Gastroesophageal sphincter (tissue), 4 donors: ENCODE measurements at regions not wholly inside any gene's neighbourhood (a gene's known extent, or its start where the extent isn't known, plus 50 kb on each side); places are given as distances from the start of the nearest gene placed in this dataset.

ENCODE experiments used
- ATAC-seq: fragments of 150-250 bp; one replicate; pipeline ENCODE4 v1.9.1; 2016; ENCODE audit warnings: mild to moderate bottlenecking, moderate library complexity
- H3K27ac ChIP-seq, 4 donors: fragments of 200-600 bp; sonication (generic) in 3 of 4; 1 replicate in 3 of 4; 2 replicates in 1 of 4; pipeline ENCODE4 v1.5.1; 2016 to 2019
- H3K27me3 ChIP-seq: fragments of 200-600 bp; sonication (generic); one replicate; pipeline ENCODE4 v1.5.1; 2019
- H3K36me3 ChIP-seq, 2 donors: fragments of 200-600 bp; sonication (generic); one replicate each; pipeline ENCODE4 v1.5.1; 2019; ENCODE audit warnings: control low read depth in 1 of 2
- H3K4me1 ChIP-seq, 3 donors: fragments of 200-600 bp; sonication (generic); 1 replicate in 2 of 3; 2 replicates in 1 of 3; pipeline ENCODE4 v1.5.1; 2016 to 2019; ENCODE audit warnings: control low read depth in 2 of 3
- H3K4me3 ChIP-seq, 2 donors: fragments of 200-600 bp; sonication (generic); one replicate each; pipeline ENCODE4 v1.5.1; 2019; ENCODE audit warnings: mild to moderate bottlenecking in 1 of 2, moderate library complexity in 1 of 2
- H3K9me3 ChIP-seq, 3 donors: fragments of 200-600 bp; sonication (generic); one replicate each; pipeline ENCODE4 v1.5.1; 2017 to 2019; ENCODE audit warnings: control low read depth in 2 of 3
- CTCF ChIP-seq, 4 experiments: fragments of 200-600 bp in 2 of 4; fragments of 450-650 bp in 2 of 4; sonication (generic) in 1 of 4; IDR thresholded peaks; one replicate each; pipeline ENCODE4 v1.5.1; 2017 to 2019; ENCODE audit warnings: antibody characterized with exemption in 4 of 4, mild to moderate bottlenecking in 2 of 4, moderate library complexity in 2 of 4
- EP300 ChIP-seq: sonication (generic); formaldehyde crosslinking; IDR thresholded peaks from one replicate; pipeline ENCODE4 v1.6.1; 2017; ENCODE audit warnings: antibody characterized with exemption, mild to moderate bottlenecking
- POLR2A ChIP-seq, 2 donors: fragments of 450-650 bp; IDR thresholded peaks; one replicate each; pipeline ENCODE4 v1.6.1; 2017; ENCODE audit warnings: antibody characterized with exemption in 2 of 2, mild to moderate bottlenecking in 2 of 2, moderate library complexity in 1 of 2
- POLR2AphosphoS5 ChIP-seq: sonication (generic); formaldehyde crosslinking; IDR thresholded peaks from one replicate; pipeline ENCODE4 v1.6.1; 2017; ENCODE audit warnings: antibody characterized with exemption
- WGBS, 2 donors: methylation state at CpG; one replicate each; pipeline ENCODE4 v1.1.5; 2018; ENCODE audit warnings: low coverage in 1 of 2; 5-methylcytosine and 5-hydroxymethylcytosine counted together

GRCh38 chr21:32954353-32954752 is 71.4 kb upstream of the OLIG2 start:
- H3K4me3 ChIP-seq, result no peak overlapping the region
- ATAC-seq, result no peak
- TF ChIP-seq POLR2A (IDR thresholded peaks at IDR 0.05) (no peak), POLR2AphosphoS5 (no peak), EP300 (no peak), CTCF (IDR thresholded peaks at IDR 0.05) (no peak)
- peaks cover 86% of the 10 kb centered on the region for H3K27me3 ChIP-seq
- H3K4me1 ChIP-seq, result no peaks in the 10 kb centered on the region
- H3K36me3 ChIP-seq, result no peaks in the 10 kb centered on the region
- no peaks in the 10 kb centered on the region for H3K9me3 ChIP-seq
- WGBS, 2 donors, result 47 to 52% methylated on average over 7 of the region's 7 CpGs
- no peak overlapping the region for H3K27ac ChIP-seq

DNA sequence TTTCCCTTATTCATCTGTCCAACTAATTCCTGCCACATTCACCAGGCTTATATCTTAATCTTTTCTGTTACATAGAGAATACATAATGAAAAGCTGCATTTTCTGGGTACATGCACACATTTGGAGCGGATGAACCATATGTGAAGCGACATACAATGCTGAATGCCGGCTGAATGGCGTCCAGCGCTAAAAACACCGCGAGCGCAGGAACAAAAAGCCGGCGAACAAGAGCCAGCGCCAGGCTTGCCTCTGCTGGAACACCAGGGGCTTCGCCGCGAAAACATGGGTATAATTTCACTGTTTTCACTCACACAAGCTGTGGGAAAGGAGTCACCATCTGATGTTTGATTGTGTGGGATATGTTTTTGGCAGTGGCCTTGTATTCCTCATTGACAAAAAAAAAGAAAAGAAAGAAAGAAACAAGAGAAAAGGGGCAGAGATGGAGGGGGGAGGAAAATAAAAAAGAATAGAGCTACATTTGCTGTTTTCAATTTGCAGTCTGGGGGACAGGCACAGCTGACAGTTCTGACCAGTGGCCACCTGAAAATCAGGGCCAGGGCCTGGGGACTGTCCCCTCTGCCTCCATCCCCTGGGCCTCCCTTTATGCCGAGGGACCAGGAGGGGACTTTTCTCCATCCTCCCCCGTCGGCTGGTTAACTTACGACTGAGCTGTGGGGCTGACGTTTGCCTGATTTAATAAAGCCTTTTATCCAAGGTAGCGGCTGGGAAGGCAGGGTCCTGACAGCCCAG is 70.2 kb upstream of the OLIG2 start:
- H3K27ac ChIP-seq, result no peak overlapping the region
- H3K27me3 ChIP-seq, result peaks cover 93% of the 10 kb centered on the region
- ATAC-seq, result no peak
- H3K36me3 ChIP-seq, result no peaks in the 10 kb centered on the region
- TF ChIP-seq POLR2AphosphoS5, result no peak
- TF ChIP-seq CTCF (IDR thresholded peaks at IDR 0.05), result no peak
- no peak for TF ChIP-seq EP300
- TF ChIP-seq POLR2A (IDR thresholded peaks at IDR 0.05), result no peak
- no peaks in the 10 kb centered on the region for H3K9me3 ChIP-seq
- H3K4me1 ChIP-seq, result no peaks in the 10 kb centered on the region
- WGBS, 2 donors, result 28 to 54% methylated on average over 8 to 9 of the region's 20 CpGs
- H3K4me3 ChIP-seq, result no peak overlapping the region

- Histone ChIP-seq H3K4me3 (no peak overlapping the region), H3K27ac (no peak overlapping the region), H3K36me3 (no peaks in the 10 kb centered on the region), H3K9me3 (no peaks in the 10 kb centered on the region), H3K4me1 (no peaks in the 10 kb centered on the region), H3K27me3 (peaks cover 91% of the 10 kb centered on the region)
- TF ChIP-seq EP300, result no peak
- TF ChIP-seq POLR2A (IDR thresholded peaks at IDR 0.05), result no peak
- TF ChIP-seq POLR2AphosphoS5, result no peak
- TF ChIP-seq CTCF (IDR thresholded peaks at IDR 0.05), result no peak
- whole genome bisulfite sequencing, 2 donors, result 47 to 51% methylated on average over 6 to 9 of the region's 10 CpGs
- no peak for ATAC-seq
Measured at GRCh38 chr21:32956061-32956656, 69.6 kb upstream of the OLIG2 start.

GRCh38 chr21:32957545-32957944 is 68.2 kb upstream of the OLIG2 start:
- Histone ChIP-seq H3K36me3 (no peaks in the 10 kb centered on the region), H3K4me1 (no peaks in the 10 kb centered on the region), H3K27ac (no peak overlapping the region), H3K4me3 (no peak overlapping the region), H3K27me3 (peaks cover 98% of the 10 kb centered on the region), H3K9me3 (no peaks in the 10 kb centered on the region)
- 70 to 80% methylated on average over 8 of the region's 8 CpGs for WGBS, 2 donors
- TF ChIP-seq CTCF (IDR thresholded peaks at IDR 0.05), result no peak
- no peak for TF ChIP-seq POLR2A (IDR thresholded peaks at IDR 0.05)
- TF ChIP-seq EP300, result no peak
- TF ChIP-seq POLR2AphosphoS5, result no peak
- no peak for ATAC-seq
